ENCODE measurements at regions not wholly inside any gene's neighbourhood (a gene's known extent, or its start where the extent isn't known, plus 50 kb on each side); places are given as distances from the start of the nearest gene placed in this dataset.

GRCh38 chr6:134676307-134677281 is 273.3 kb downstream of the ALDH8A1 start:
- ChIA-PET POLR2A (no interaction called here), CTCF (no interaction called here)

DNA sequence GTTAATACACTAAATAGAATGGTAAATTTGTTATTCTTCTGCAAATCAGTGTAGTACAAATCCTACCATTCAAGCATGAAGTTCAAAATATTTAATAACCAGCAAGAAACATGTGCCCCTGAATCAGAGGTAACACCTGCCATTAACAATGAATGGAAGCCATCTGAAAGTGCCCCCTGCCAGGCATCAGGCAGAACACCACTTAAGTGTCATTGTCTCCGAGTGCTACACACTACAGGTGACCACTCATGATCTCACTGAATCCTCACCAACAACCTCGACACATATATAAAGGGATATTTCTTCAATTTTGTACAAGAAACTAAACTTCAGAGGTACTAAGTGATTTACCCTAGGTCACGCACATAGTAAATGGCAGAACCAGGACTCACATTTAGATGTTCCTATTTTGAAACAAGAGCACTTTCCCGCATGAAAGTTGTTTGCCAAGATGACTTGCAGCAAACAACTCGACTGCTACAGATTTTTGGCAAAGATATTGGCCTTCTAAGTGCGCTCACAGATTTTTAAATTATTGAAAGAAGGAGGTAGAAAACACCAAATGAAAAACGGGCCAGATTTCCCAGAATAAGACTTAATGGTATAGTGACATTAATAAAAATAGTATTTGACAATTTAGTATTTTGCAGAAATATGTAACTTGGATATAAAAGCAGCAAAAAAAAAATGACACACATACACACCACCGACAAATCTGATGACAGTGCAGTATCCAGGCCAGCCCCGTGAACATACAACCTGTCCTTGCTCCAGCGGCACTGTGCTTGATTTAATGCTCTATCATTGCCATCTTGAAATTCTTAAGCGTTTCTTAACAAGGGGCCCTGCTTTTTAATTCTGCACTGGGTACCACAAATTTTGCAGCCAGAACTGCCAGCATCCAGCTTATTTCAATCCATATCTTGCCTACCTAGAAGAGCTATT is 274.5 kb downstream of the ALDH8A1 start:
- POLR2A ChIA-PET = no interaction called here
- DNase-seq (ENCODE audit: low read depth in 1 of 2, low spot score in 1 of 2) = no peak
- no peak for ATAC-seq
- H3K4me1 ChIP-seq = peaks cover 66% of the 10 kb centered on the region
- WGBS (ENCODE audit: missing lambda C conversion rate) = 77% methylated on average over 11 of the region's 11 CpGs
- peak overlapping the region; percentile 62 to 88; a peak in 4 of 6 replicates for H3K27ac ChIP-seq
- TF ChIP-seq HDAC2 (IDR thresholded peaks at IDR 0.05) = no peak
- TF ChIP-seq TFCP2L1 (CRISPR knock-in tag; IDR thresholded peaks at IDR 0.05) = no peak
- TF ChIP-seq E2F6 (IDR thresholded peaks at IDR 0.05; ENCODE audit: borderline replicate concordance, low read depth) = no peak
- TF ChIP-seq, protein P1, sequence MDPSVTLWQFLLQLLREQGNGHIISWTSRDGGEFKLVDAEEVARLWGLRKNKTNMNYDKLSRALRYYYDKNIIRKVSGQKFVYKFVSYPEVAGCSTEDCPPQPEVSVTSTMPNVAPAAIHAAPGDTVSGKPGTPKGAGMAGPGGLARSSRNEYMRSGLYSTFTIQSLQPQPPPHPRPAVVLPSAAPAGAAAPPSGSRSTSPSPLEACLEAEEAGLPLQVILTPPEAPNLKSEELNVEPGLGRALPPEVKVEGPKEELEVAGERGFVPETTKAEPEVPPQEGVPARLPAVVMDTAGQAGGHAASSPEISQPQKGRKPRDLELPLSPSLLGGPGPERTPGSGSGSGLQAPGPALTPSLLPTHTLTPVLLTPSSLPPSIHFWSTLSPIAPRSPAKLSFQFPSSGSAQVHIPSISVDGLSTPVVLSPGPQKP (IDR thresholded peaks at IDR 0.05; ENCODE audit: low read depth, low read length) = no peak
- peak; percentile 61 for TF ChIP-seq MAFK (IDR thresholded peaks at IDR 0.05; ENCODE audit: partially characterized antibody)
- CTCF ChIA-PET = no interaction called here
- FAIRE-seq = no peak
- no peak overlapping the region for H3K4me2 ChIP-seq
- no peaks in the 10 kb centered on the region for H3K9me3 ChIP-seq
- H3K4me3 ChIP-seq = no peak overlapping the region

More at GRCh38 chr6:134676307-134677281, 273.3 kb downstream of the ALDH8A1 start:
- DNase-seq (ENCODE audit: low read depth in 1 of 2, low spot score in 1 of 2) = no peak
- no peaks in the 10 kb centered on the region for H3K9me3 ChIP-seq
- H3K27ac ChIP-seq = peak overlapping the region; percentile 62 to 88; a peak in 4 of 6 replicates
- H3K4me2 ChIP-seq = peak overlapping the region; percentile 13; the same call in 1 of the 3 replicates
- 74% methylated on average over 6 of the region's 6 CpGs for WGBS (ENCODE audit: missing lambda C conversion rate)
- H3K4me3 ChIP-seq = no peak overlapping the region
- no peak for ATAC-seq
- no peak for FAIRE-seq
- TF ChIP-seq, protein P2, sequence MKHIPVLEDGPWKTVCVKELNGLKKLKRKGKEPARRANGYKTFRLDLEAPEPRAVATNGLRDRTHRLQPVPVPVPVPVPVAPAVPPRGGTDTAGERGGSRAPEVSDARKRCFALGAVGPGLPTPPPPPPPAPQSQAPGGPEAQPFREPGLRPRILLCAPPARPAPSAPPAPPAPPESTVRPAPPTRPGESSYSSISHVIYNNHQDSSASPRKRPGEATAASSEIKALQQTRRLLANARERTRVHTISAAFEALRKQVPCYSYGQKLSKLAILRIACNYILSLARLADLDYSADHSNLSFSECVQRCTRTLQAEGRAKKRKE (CRISPR knock-in tag; IDR thresholded peaks at IDR 0.05; ENCODE audit: low read depth) = no peak
- TF ChIP-seq KDM5A (IDR thresholded peaks at IDR 0.05) = no peak
- no peak for TF ChIP-seq SREBF2 (IDR thresholded peaks at IDR 0.05)
- no peak for TF ChIP-seq BHLHE40 (IDR thresholded peaks at IDR 0.05; ENCODE audit: low read depth, low read length)
- no peak for TF ChIP-seq FOSB (CRISPR knock-in tag; IDR thresholded peaks at IDR 0.05)
- no peak for TF ChIP-seq MAZ (IDR thresholded peaks at IDR 0.05; ENCODE audit: borderline replicate concordance, low read depth, low read length)
- H3K4me1 ChIP-seq = peaks cover 59% of the 10 kb centered on the region

- DNase-seq (ENCODE audit: low read depth in 1 of 2, low spot score in 1 of 2) (no peak), FAIRE-seq (no peak), ATAC-seq (no peak)
- CTCF ChIA-PET = no interaction called here
- no peak overlapping the region for H3K4me3 ChIP-seq
- H3K4me2 ChIP-seq = peak overlapping the region; percentile 63; the same call in 2 of the 3 replicates
- H3K4me1 ChIP-seq = peaks cover 73% of the 10 kb centered on the region
- POLR2A ChIA-PET = no interaction called here
- H3K27ac ChIP-seq = peak overlapping the region; percentile 87 to 88
- no peaks in the 10 kb centered on the region for H3K9me3 ChIP-seq
- 93% methylated on average over 2 of the region's 2 CpGs for WGBS (ENCODE audit: missing lambda C conversion rate)
- no peak for TF ChIP-seq CHD4 (IDR thresholded peaks at IDR 0.05; ENCODE audit: borderline replicate concordance)
- TF ChIP-seq, protein P3, sequence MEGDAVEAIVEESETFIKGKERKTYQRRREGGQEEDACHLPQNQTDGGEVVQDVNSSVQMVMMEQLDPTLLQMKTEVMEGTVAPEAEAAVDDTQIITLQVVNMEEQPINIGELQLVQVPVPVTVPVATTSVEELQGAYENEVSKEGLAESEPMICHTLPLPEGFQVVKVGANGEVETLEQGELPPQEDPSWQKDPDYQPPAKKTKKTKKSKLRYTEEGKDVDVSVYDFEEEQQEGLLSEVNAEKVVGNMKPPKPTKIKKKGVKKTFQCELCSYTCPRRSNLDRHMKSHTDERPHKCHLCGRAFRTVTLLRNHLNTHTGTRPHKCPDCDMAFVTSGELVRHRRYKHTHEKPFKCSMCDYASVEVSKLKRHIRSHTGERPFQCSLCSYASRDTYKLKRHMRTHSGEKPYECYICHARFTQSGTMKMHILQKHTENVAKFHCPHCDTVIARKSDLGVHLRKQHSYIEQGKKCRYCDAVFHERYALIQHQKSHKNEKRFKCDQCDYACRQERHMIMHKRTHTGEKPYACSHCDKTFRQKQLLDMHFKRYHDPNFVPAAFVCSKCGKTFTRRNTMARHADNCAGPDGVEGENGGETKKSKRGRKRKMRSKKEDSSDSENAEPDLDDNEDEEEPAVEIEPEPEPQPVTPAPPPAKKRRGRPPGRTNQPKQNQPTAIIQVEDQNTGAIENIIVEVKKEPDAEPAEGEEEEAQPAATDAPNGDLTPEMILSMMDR (IDR thresholded peaks at IDR 0.05) = no peak
- no peak for TF ChIP-seq ZFP36 (IDR thresholded peaks at IDR 0.05; ENCODE audit: borderline replicate concordance, partially characterized antibody)
- TF ChIP-seq ZC3H11A (IDR thresholded peaks at IDR 0.05) = no peak
- no peak for TF ChIP-seq HEYL (CRISPR knock-in tag; IDR thresholded peaks at IDR 0.05)
- no peak for TF ChIP-seq GATA3 (IDR thresholded peaks at IDR 0.05; ENCODE audit: borderline replicate concordance)
- TF ChIP-seq POLR2AphosphoS2 (conservative IDR thresholded peaks at IDR 0.05; ENCODE audit: low read length) = no peak
- TF ChIP-seq JUN (IDR thresholded peaks at IDR 0.05) = no peak
- no peak for TF ChIP-seq TFCP2L1 (CRISPR knock-in tag; IDR thresholded peaks at IDR 0.05)
- TF ChIP-seq ESRRA (IDR thresholded peaks at IDR 0.05; ENCODE audit: borderline replicate concordance, low read length) = no peak
- TF ChIP-seq NPAS2 (CRISPR knock-in tag; IDR thresholded peaks at IDR 0.05; ENCODE audit: borderline replicate concordance) = no peak
- no peak for TF ChIP-seq REST (IDR thresholded peaks at IDR 0.05)
These were observed 275.3 kb downstream of the ALDH8A1 start for GRCh38 chr6:134674562-134674961.
